K562 (cell line): ENCODE measurements at regions not wholly inside any gene's neighbourhood (a gene's known extent, or its start where the extent isn't known, plus 50 kb on each side); places are given as distances from the start of the nearest gene placed in this dataset.

ENCODE experiments used
- ATAC-seq: fragments of 200-7000 bp; cut with Tn5 transposase; 3 replicates; pipeline ENCODE4 v1.9.1; 2020; ENCODE audit warnings: moderate library complexity
- BruUV-seq: library from RNA; stranded (reverse); fragments of 400-500 nt; replicated peaks from 2 replicates; lab custom pipeline; 2021; lab: Mats Ljungman, UMichigan
- CTCF ChIA-PET: fragments of 300-600 bp; formaldehyde crosslinking; extraction: SDS; loops from one replicate; lab custom pipeline; 2021; ENCODE audit warnings: low intra/inter-chr PET ratio; lab: Yijun Ruan, JAX
- POLR2A ChIA-PET: fragments of 300-600, 350-650 bp; sonication (Branson Sonifier 250); formaldehyde crosslinking; extraction: SDS; loops from one replicate; lab custom pipeline; 2021; ENCODE audit warnings: antibody characterized with exemption, inconsistent platforms; lab: Yijun Ruan, JAX
- DNase-seq, 4 experiments: peaks; one replicate each; pipeline versions ENCODE4 v3.0.0 to v3.0.0-alpha.2; 2011 to 2018; ENCODE audit warnings: low spot score in 3 of 4, mixed read lengths in 3 of 4; ENCODE audit errors: extremely low read depth in 1 of 4
- FAIRE-seq: peaks from 2 replicates; lab custom pipeline; 2011; peaks lifted over from hg19 to GRCh38; lab: Jason Lieb, UNC
- H2AFZ ChIP-seq: 2 replicates; pipeline ENCODE4 v1.6.0; 2011; ENCODE audit warnings: low read depth, low read length, control low read depth, inconsistent platforms
- H3K27ac ChIP-seq: fragments of 200-600 bp; 3 replicates; pipeline ENCODE4 v1.8.0; 2011; ENCODE audit warnings: low read depth, mild to moderate bottlenecking, control low read depth, inconsistent platforms, low read length, moderate library complexity, mixed read lengths; ENCODE audit errors: extremely low read depth
- H3K27me3 ChIP-seq, 2 experiments: fragments of 300-600 bp in 1 of 2; 2 replicates in 1 of 2; 3 replicates in 1 of 2; pipeline versions ENCODE4 v1.6.0 to v1.8.0; 2011; ENCODE audit warnings: inconsistent platforms in 2 of 2, low read length in 2 of 2, mild to moderate bottlenecking in 1 of 2, mixed read lengths in 1 of 2, moderate library complexity in 1 of 2; ENCODE audit not compliant: control insufficient read depth in 2 of 2, insufficient read depth in 2 of 2
- H3K36me3 ChIP-seq: fragments of 300-600 bp; 3 replicates; pipeline ENCODE4 v1.8.0; 2011; ENCODE audit warnings: mild to moderate bottlenecking, low read length, inconsistent platforms; ENCODE audit not compliant: control insufficient read depth, insufficient read depth
- H3K4me1 ChIP-seq, 2 experiments: fragments of 200-600 bp in 1 of 2; replicated peaks in 1 of 2; 2 replicates in 1 of 2; 3 replicates in 1 of 2; pipeline versions ENCODE4 v1.5.1 to v1.8.0; 2011; ENCODE audit warnings: inconsistent platforms in 2 of 2, low read length in 2 of 2, mild to moderate bottlenecking in 1 of 2, mixed read lengths in 1 of 2, moderate library complexity in 1 of 2; ENCODE audit not compliant: control insufficient read depth in 2 of 2, insufficient read depth in 2 of 2
- H3K4me2 ChIP-seq: 2 replicates; pipeline ENCODE4 v1.6.1; 2011; ENCODE audit warnings: low read length, control low read depth, inconsistent platforms, mixed read lengths; ENCODE audit not compliant: insufficient read depth
- H3K4me3 ChIP-seq: fragments of 200-600 bp; sonication (generic), shearing (Covaris generic); 2 replicates; pipeline ENCODE4 v1.5.1; 2016; ENCODE audit warnings: control low read depth, inconsistent platforms
- H3K79me2 ChIP-seq: fragments of 200-600 bp; 3 replicates; pipeline ENCODE4 v1.8.0; 2011; ENCODE audit warnings: low read length, inconsistent platforms; ENCODE audit not compliant: control insufficient read depth, insufficient read depth
- H3K9ac ChIP-seq, 2 experiments: 2 replicates each; pipeline versions ENCODE4 v1.6.0 to v1.6.1; 2011; ENCODE audit warnings: low read depth in 2 of 2, low read length in 2 of 2, control low read depth in 1 of 2, inconsistent platforms in 1 of 2, mild to moderate bottlenecking in 1 of 2, mixed read lengths in 1 of 2; ENCODE audit not compliant: insufficient read depth in 1 of 2
- H3K9me1 ChIP-seq: one replicate; pipeline ENCODE4 v1.6.0; 2011; ENCODE audit warnings: inconsistent platforms, mild to moderate bottlenecking, low read length, moderate library complexity; ENCODE audit not compliant: control insufficient read depth, insufficient read depth
- H3K9me3 ChIP-seq: replicated peaks from 2 replicates; pipeline ENCODE4 v1.5.1; 2011; ENCODE audit warnings: low read depth, low read length, inconsistent platforms; ENCODE audit not compliant: control insufficient read depth, insufficient read depth
- H4K20me1 ChIP-seq: replicated peaks from 2 replicates; pipeline ENCODE4 v1.6.1; 2011; ENCODE audit warnings: low read length, inconsistent platforms, mixed read lengths; ENCODE audit not compliant: control insufficient read depth, insufficient read depth
- E2F1 ChIP-seq: sonication (generic); formaldehyde crosslinking; IDR thresholded peaks from 2 replicates; pipeline ENCODE4 v1.8.1; 2023; ENCODE audit warnings: mild to moderate bottlenecking, missing genetic modification reagents, moderate library complexity
- ELF1 ChIP-seq: fragments of 200-800 bp; sonication (Bioruptor generic); IDR thresholded peaks from 2 replicates; pipeline ENCODE4 v1.6.1; 2016; ENCODE audit warnings: missing genetic modification characterization, missing compliant biosample characterization
- EP300 ChIP-seq: IDR thresholded peaks from 2 replicates; pipeline ENCODE4 v1.6.1; 2012; ENCODE audit warnings: low read length, improper control_type of control experiment
- HDGF ChIP-seq: fragments of 450-650 bp; IDR thresholded peaks from 2 replicates; pipeline ENCODE4 v1.6.1; 2016
- HLTF ChIP-seq: fragments of 450-650 bp; IDR thresholded peaks from 2 replicates; pipeline ENCODE4 v1.6.1; 2016
- KDM1A ChIP-seq, 2 experiments: fragments of 450-650 bp; IDR thresholded peaks; 2 replicates each; pipeline ENCODE4 v1.6.1; 2016; ENCODE audit warnings: mild to moderate bottlenecking in 2 of 2
- KLF1 ChIP-seq: fragments of 450-650 bp; IDR thresholded peaks from 2 replicates; pipeline ENCODE4 v1.6.1; 2016; ENCODE audit warnings: missing genetic modification characterization, missing compliant biosample characterization
- NR4A1 ChIP-seq, 2 experiments: fragments of 250-450 bp in 1 of 2; fragments of 450-650 bp in 1 of 2; sonication (Bioruptor Pico) in 1 of 2; IDR thresholded peaks; 2 replicates each; pipeline versions ENCODE4 v1.4.0 to v1.6.1; 2016 to 2020; ENCODE audit warnings: mild to moderate bottlenecking in 2 of 2, missing compliant biosample characterization in 1 of 2, missing genetic modification characterization in 1 of 2, moderate library complexity in 1 of 2
- SFPQ ChIP-seq: fragments of 200-400 bp; formaldehyde crosslinking; IDR thresholded peaks from 2 replicates; pipeline ENCODE4 v1.6.1; 2017; ENCODE audit warnings: mild to moderate bottlenecking, low read depth, low read length, moderate library complexity
- STAT5B ChIP-seq: fragments of 250-450 bp; sonication (Bioruptor Pico); IDR thresholded peaks from 2 replicates; pipeline ENCODE4 v1.8.0; 2021; ENCODE audit warnings: mild to moderate bottlenecking, inconsistent platforms
- TBP ChIP-seq: optimal IDR thresholded peaks from 2 replicates; pipeline ENCODE3; 2011; ENCODE audit warnings: low read depth, low read length, improper control_type of control experiment
- ZNF224 ChIP-seq: sonication (generic); formaldehyde crosslinking; IDR thresholded peaks from 2 replicates; pipeline ENCODE4 v1.8.0; 2022; ENCODE audit warnings: mild to moderate bottlenecking, missing genetic modification reagents
- ZNF695 ChIP-seq: fragments of 450-650 bp; formaldehyde crosslinking; IDR thresholded peaks from 2 replicates; pipeline ENCODE4 v1.4.0; 2020; ENCODE audit warnings: mild to moderate bottlenecking, moderate library complexity
- ZNF717 ChIP-seq: fragments of 250-450 bp; sonication (Bioruptor Pico); IDR thresholded peaks from 2 replicates; pipeline ENCODE4 v1.5.0; 2021
- WGBS: fragments of 100-300 bp; shearing (Covaris generic); methylation state at CpG from one replicate; pipeline ENCODE4 v1.1.6; 2016; ENCODE audit warnings: low coverage, mixed read lengths; ENCODE audit not compliant: insufficient coverage; ENCODE audit errors: missing lambda C conversion rate; 5-methylcytosine and 5-hydroxymethylcytosine counted together
- in situ Hi-C: fragments of 300-500 bp; cut with MboI; formaldehyde crosslinking; loops from 4 replicates; pipeline ENCODE4 v1.15.0; 2018; ENCODE audit warnings: inconsistent platforms, mixed read lengths
- intact Hi-C: fragments of 100-400 bp; cut with micrococcal nuclease; formaldehyde crosslinking; loops from 2 replicates; pipeline ENCODE4 v1.14.2; 2022
- TF ChIP-seq, protein P1 (sequence below): fragments of 450-650 bp; IDR thresholded peaks from 2 replicates; pipeline ENCODE4 v1.6.1; 2014; ENCODE audit warnings: low read depth, mild to moderate bottlenecking, moderate library complexity, borderline replicate concordance
- TF ChIP-seq, protein P2 (sequence below): fragments of 250-450 bp; sonication (Bioruptor Pico); IDR thresholded peaks from 2 replicates; pipeline ENCODE4 v1.5.0; 2020; ENCODE audit warnings: mild to moderate bottlenecking, borderline replicate concordance

DNA sequence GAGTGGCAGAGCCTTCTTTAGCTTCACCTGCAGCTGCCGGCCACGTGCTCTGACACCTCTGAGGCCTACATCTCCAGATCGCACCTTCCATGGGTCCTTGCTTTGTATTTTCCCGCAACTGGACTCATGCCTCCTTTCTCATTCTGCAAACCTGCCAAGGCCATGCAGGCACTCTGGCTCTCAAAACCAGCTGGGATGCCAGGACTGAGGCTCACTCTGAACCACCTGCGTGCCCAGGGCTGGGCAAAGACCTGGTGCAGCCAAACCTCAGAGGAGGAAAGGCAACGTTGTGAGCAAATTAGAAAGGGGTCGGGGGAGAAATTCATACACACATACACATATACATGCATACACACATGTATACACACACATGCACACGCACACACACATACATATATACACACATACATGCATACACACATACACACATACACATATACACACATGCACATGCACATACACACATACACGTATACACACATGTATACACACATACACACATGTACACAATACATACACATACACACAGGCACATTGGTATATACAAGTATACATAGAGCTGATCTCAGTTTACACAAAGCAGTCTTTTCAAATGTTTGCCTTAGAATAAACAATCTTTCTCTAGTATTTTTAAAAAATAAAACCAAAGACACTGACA lies 125.2 kb downstream of the RTP5 start (continued):
- TF ChIP-seq KDM1A (IDR thresholded peaks at IDR 0.05) (peak in 1 of 2 experiments; percentile 78; a peak in 1 of 4 replicates), HDGF (no peak), ZNF695 (CRISPR knock-in tag) (no peak), ELF1 (no peak)
- TF ChIP-seq, protein P1, sequence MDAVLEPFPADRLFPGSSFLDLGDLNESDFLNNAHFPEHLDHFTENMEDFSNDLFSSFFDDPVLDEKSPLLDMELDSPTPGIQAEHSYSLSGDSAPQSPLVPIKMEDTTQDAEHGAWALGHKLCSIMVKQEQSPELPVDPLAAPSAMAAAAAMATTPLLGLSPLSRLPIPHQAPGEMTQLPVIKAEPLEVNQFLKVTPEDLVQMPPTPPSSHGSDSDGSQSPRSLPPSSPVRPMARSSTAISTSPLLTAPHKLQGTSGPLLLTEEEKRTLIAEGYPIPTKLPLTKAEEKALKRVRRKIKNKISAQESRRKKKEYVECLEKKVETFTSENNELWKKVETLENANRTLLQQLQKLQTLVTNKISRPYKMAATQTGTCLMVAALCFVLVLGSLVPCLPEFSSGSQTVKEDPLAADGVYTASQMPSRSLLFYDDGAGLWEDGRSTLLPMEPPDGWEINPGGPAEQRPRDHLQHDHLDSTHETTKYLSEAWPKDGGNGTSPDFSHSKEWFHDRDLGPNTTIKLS, result no peak

GRCh38 chr2:241996100-241996499 lies 126.6 kb downstream of the RTP5 start:
- H3K4me1 ChIP-seq, result peaks cover 0 to 3% of the 10 kb centered on the region in 2 experiments; a peak in 3 of 5 replicates
- no peaks in the 10 kb centered on the region for H3K79me2 ChIP-seq
- peaks cover 19 to 64% of the 10 kb centered on the region in 2 experiments for H3K27me3 ChIP-seq
- intact Hi-C loops (no loop called here), in situ Hi-C loops (no loop called here)
- DNase-seq, result no peak
- no peak overlapping the region for H3K9ac ChIP-seq
- 27% methylated on average over 13 of the region's 13 CpGs for WGBS
- no peak overlapping the region for H2AFZ ChIP-seq
- no peaks in the 10 kb centered on the region for H3K9me1 ChIP-seq
- no peak overlapping the region for H3K4me3 ChIP-seq
- ATAC-seq, result no peak
- H3K4me2 ChIP-seq, result no peak overlapping the region
- ChIA-PET POLR2A (no interaction called here), CTCF (no interaction called here)
- H3K36me3 ChIP-seq, result no peaks in the 10 kb centered on the region
- H4K20me1 ChIP-seq, result no peaks in the 10 kb centered on the region
- no TSS peak for BruUV-seq
- H3K9me3 ChIP-seq, result no peaks in the 10 kb centered on the region
- no peak overlapping the region for H3K27ac ChIP-seq
- FAIRE-seq, result no peak
- TF ChIP-seq, protein P2, sequence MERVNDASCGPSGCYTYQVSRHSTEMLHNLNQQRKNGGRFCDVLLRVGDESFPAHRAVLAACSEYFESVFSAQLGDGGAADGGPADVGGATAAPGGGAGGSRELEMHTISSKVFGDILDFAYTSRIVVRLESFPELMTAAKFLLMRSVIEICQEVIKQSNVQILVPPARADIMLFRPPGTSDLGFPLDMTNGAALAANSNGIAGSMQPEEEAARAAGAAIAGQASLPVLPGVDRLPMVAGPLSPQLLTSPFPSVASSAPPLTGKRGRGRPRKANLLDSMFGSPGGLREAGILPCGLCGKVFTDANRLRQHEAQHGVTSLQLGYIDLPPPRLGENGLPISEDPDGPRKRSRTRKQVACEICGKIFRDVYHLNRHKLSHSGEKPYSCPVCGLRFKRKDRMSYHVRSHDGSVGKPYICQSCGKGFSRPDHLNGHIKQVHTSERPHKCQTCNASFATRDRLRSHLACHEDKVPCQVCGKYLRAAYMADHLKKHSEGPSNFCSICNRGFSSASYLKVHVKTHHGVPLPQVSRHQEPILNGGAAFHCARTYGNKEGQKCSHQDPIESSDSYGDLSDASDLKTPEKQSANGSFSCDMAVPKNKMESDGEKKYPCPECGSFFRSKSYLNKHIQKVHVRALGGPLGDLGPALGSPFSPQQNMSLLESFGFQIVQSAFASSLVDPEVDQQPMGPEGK (CRISPR knock-in tag), result no peak
- TF ChIP-seq SFPQ (no peak), ZNF224 (CRISPR knock-in tag) (no peak), E2F1 (no peak), NR4A1 (CRISPR knock-in tag; IDR thresholded peaks at IDR 0.05) (no peak), NR4A1 (tag; IDR thresholded peaks at IDR 0.05) (no peak), ZNF717 (CRISPR knock-in tag) (no peak), EP300 (no peak), KLF1 (no peak), STAT5B (no peak), HLTF (no peak), TBP (no peak)
